ENCODE measurements at regions not wholly inside any gene's neighbourhood (a gene's known extent, or its start where the extent isn't known, plus 50 kb on each side); places are given as distances from the start of the nearest gene placed in this dataset.

- Mint-ChIP-seq H3K4me1 (peaks cover 14% of the 10 kb centered on the region), H3K4me3 (no peak overlapping the region), H3K27ac (no peak overlapping the region), H3K9me3 (no peaks in the 10 kb centered on the region), H3K27me3 (ENCODE audit: low read depth) (peaks cover 71% of the 10 kb centered on the region), H3K36me3 (no peaks in the 10 kb centered on the region)
- TF ChIP-seq CTCF (IDR thresholded peaks at IDR 0.05; ENCODE audit: unreplicated experiment) = no peak
- DNase-seq (ENCODE audit: low spot score in 2 of 2, unreplicated experiment in 2 of 2) = no peak
Observed at GRCh38 chr22:26905076-26905475, 247.7 kb downstream of the MIAT start.

- Mint-ChIP-seq H3K9me3 (no peaks in the 10 kb centered on the region), H3K27me3 (ENCODE audit: low read depth) (peaks cover 72% of the 10 kb centered on the region), H3K4me1 (peaks cover 14% of the 10 kb centered on the region)
Observed at GRCh38 chr22:26905640-26906039, 248.3 kb downstream of the MIAT start.

GRCh38 chr22:26906464-26906863 lies 249.1 kb downstream of the MIAT start:
- Mint-ChIP-seq H3K4me1 (peaks cover 12% of the 10 kb centered on the region), H3K27ac (no peak overlapping the region), H3K27me3 (ENCODE audit: low read depth) (peaks cover 72% of the 10 kb centered on the region), H3K36me3 (no peaks in the 10 kb centered on the region), H3K9me3 (no peaks in the 10 kb centered on the region), H3K4me3 (no peak overlapping the region)
- DNase-seq (ENCODE audit: low spot score in 2 of 2, unreplicated experiment in 2 of 2) = no peak
- no peak for TF ChIP-seq CTCF (IDR thresholded peaks at IDR 0.05; ENCODE audit: unreplicated experiment)

More at GRCh38 chr22:26905640-26906039, 248.3 kb downstream of the MIAT start:
- Mint-ChIP-seq H3K4me3 (no peak overlapping the region), H3K36me3 (no peaks in the 10 kb centered on the region), H3K27ac (no peak overlapping the region)
- DNase-seq (ENCODE audit: low spot score in 2 of 2, unreplicated experiment in 2 of 2) = no peak
- TF ChIP-seq CTCF (IDR thresholded peaks at IDR 0.05; ENCODE audit: unreplicated experiment) = no peak

- peaks cover 12% of the 10 kb centered on the region for H3K4me1 Mint-ChIP-seq
- no peak overlapping the region for H3K4me3 Mint-ChIP-seq
- no peak for TF ChIP-seq CTCF (IDR thresholded peaks at IDR 0.05; ENCODE audit: unreplicated experiment)
- H3K9me3 Mint-ChIP-seq = no peaks in the 10 kb centered on the region
- peaks cover 79% of the 10 kb centered on the region for H3K27me3 Mint-ChIP-seq (ENCODE audit: low read depth)
- no peaks in the 10 kb centered on the region for H3K36me3 Mint-ChIP-seq
- no peak for DNase-seq (ENCODE audit: low spot score in 2 of 2, unreplicated experiment in 2 of 2)
- H3K27ac Mint-ChIP-seq = no peak overlapping the region
Observed at GRCh38 chr22:26907366-26907765, 250.0 kb downstream of the MIAT start.

- Mint-ChIP-seq H3K4me3 (no peak overlapping the region), H3K36me3 (no peaks in the 10 kb centered on the region), H3K27me3 (ENCODE audit: low read depth) (peaks cover 80% of the 10 kb centered on the region), H3K27ac (no peak overlapping the region), H3K9me3 (no peaks in the 10 kb centered on the region), H3K4me1 (no peaks in the 10 kb centered on the region)
- no peak for DNase-seq (ENCODE audit: low spot score in 2 of 2, unreplicated experiment in 2 of 2)
- no peak for TF ChIP-seq CTCF (IDR thresholded peaks at IDR 0.05; ENCODE audit: unreplicated experiment)
Observed at GRCh38 chr22:26910845-26911244, 253.5 kb downstream of the MIAT start.
